ENCODE measurements at regions not wholly inside any gene's neighbourhood (a gene's known extent, or its start where the extent isn't known, plus 50 kb on each side); places are given as distances from the start of the nearest gene placed in this dataset.

- DNase-seq, result no peak
- no peak for TF ChIP-seq EZH2phosphoT487 (IDR thresholded peaks at IDR 0.05; ENCODE audit: insufficient read depth, low read depth)
- no peak for TF ChIP-seq EZH2 (IDR thresholded peaks at IDR 0.05; ENCODE audit: insufficient read depth, poor library complexity, severe bottlenecking)
- Histone ChIP-seq H3K4me1 (ENCODE audit: insufficient read depth) (no peaks in the 10 kb centered on the region), H3K9me2 (ENCODE audit: insufficient read depth) (no peaks in the 10 kb centered on the region), H4K20me1 (ENCODE audit: insufficient read depth) (no peaks in the 10 kb centered on the region), H3K27ac (no peak overlapping the region), H3K79me2 (ENCODE audit: insufficient read depth) (no peaks in the 10 kb centered on the region), H3K9me3 (ENCODE audit: low read depth) (no peaks in the 10 kb centered on the region), H3K4me3 (no peak overlapping the region), H3K9ac (no peak overlapping the region), H2AFZ (no peak overlapping the region), H3K4me2 (ENCODE audit: unreplicated experiment) (no peak overlapping the region), H3F3A (ENCODE audit: insufficient read depth) (no peaks in the 10 kb centered on the region), H3K36me3 (ENCODE audit: low read depth) (no peaks in the 10 kb centered on the region), H3K27me3 (replicated peaks; ENCODE audit: insufficient read depth) (no peaks in the 10 kb centered on the region; the same call in 1 of the 2 replicates)
- in situ Hi-C loops (cut with MboI), result no loop called here
- 70 to 76% methylated on average over 3 of the region's 3 CpGs for WGBS, 2 experiments (ENCODE audit: low coverage in 1 of 2, low lambda C conversion rate in 2 of 2, missing lambda C conversion rate in 2 of 2)
Observed at GRCh38 chr5:56340196-56340980, 107.3 kb upstream of the ANKRD55 start.

- DNase-seq, result no peak
- Histone ChIP-seq H3K4me3 (no peak overlapping the region), H3F3A (ENCODE audit: insufficient read depth) (no peaks in the 10 kb centered on the region), H3K9me2 (ENCODE audit: insufficient read depth) (no peaks in the 10 kb centered on the region), H3K9ac (no peak overlapping the region), H3K27me3 (replicated peaks; ENCODE audit: insufficient read depth) (no peaks in the 10 kb centered on the region; the same call in 1 of the 2 replicates), H3K36me3 (ENCODE audit: low read depth) (no peaks in the 10 kb centered on the region), H3K27ac (no peak overlapping the region), H2AFZ (no peak overlapping the region), H3K9me3 (ENCODE audit: low read depth) (no peaks in the 10 kb centered on the region), H3K4me1 (ENCODE audit: insufficient read depth) (no peaks in the 10 kb centered on the region), H3K79me2 (ENCODE audit: insufficient read depth) (no peaks in the 10 kb centered on the region), H3K4me2 (ENCODE audit: unreplicated experiment) (no peak overlapping the region), H4K20me1 (ENCODE audit: insufficient read depth) (no peaks in the 10 kb centered on the region)
- 54 to 63% methylated on average over 4 of the region's 4 CpGs for WGBS, 2 experiments (ENCODE audit: low coverage in 1 of 2, low lambda C conversion rate in 2 of 2, missing lambda C conversion rate in 2 of 2)
- in situ Hi-C loops (cut with MboI), result no loop called here
- TF ChIP-seq EZH2 (IDR thresholded peaks at IDR 0.05; ENCODE audit: insufficient read depth, poor library complexity, severe bottlenecking), result no peak
- TF ChIP-seq EZH2phosphoT487 (IDR thresholded peaks at IDR 0.05; ENCODE audit: insufficient read depth, low read depth), result no peak
Observed at GRCh38 chr5:56339732-56340131, 106.6 kb upstream of the ANKRD55 start.

- Histone ChIP-seq H3K27me3 (replicated peaks; ENCODE audit: insufficient read depth) (no peaks in the 10 kb centered on the region; the same call in 1 of the 2 replicates), H3K4me1 (ENCODE audit: insufficient read depth) (no peaks in the 10 kb centered on the region), H3K9me3 (ENCODE audit: low read depth) (no peaks in the 10 kb centered on the region), H3K36me3 (ENCODE audit: low read depth) (no peaks in the 10 kb centered on the region), H2AFZ (no peak overlapping the region), H3K4me3 (no peak overlapping the region), H3K9me2 (ENCODE audit: insufficient read depth) (no peaks in the 10 kb centered on the region), H3K27ac (no peak overlapping the region), H3K79me2 (ENCODE audit: insufficient read depth) (no peaks in the 10 kb centered on the region), H3K9ac (no peak overlapping the region), H3F3A (ENCODE audit: insufficient read depth) (no peaks in the 10 kb centered on the region), H3K4me2 (ENCODE audit: unreplicated experiment) (no peak overlapping the region), H4K20me1 (ENCODE audit: insufficient read depth) (no peaks in the 10 kb centered on the region)
- no peak for DNase-seq
- WGBS, 2 experiments (ENCODE audit: low coverage in 1 of 2, low lambda C conversion rate in 2 of 2, missing lambda C conversion rate in 2 of 2), result 71 to 78% methylated on average over 5 of the region's 5 CpGs
- in situ Hi-C loops (cut with MboI), result no loop called here
- TF ChIP-seq EZH2phosphoT487 (IDR thresholded peaks at IDR 0.05; ENCODE audit: insufficient read depth, low read depth) (no peak), EZH2 (IDR thresholded peaks at IDR 0.05; ENCODE audit: insufficient read depth, poor library complexity, severe bottlenecking) (no peak)
Observed at GRCh38 chr5:56337715-56338319, 104.7 kb upstream of the ANKRD55 start.

GRCh38 chr5:56335212-56335611, 102.1 kb upstream of the ANKRD55 start:
- in situ Hi-C loops (cut with MboI), result no loop called here
- H3K27ac ChIP-seq, result no peak overlapping the region
- no peak overlapping the region for H3K4me3 ChIP-seq
- H3K9me3 ChIP-seq (ENCODE audit: low read depth), result no peaks in the 10 kb centered on the region
- no peak overlapping the region for H3K4me2 ChIP-seq (ENCODE audit: unreplicated experiment)
- TF ChIP-seq EZH2 (IDR thresholded peaks at IDR 0.05; ENCODE audit: insufficient read depth, poor library complexity, severe bottlenecking), result no peak
- no peak for TF ChIP-seq EZH2phosphoT487 (IDR thresholded peaks at IDR 0.05; ENCODE audit: insufficient read depth, low read depth)
- H3K4me1 ChIP-seq (ENCODE audit: insufficient read depth), result no peaks in the 10 kb centered on the region
- H2AFZ ChIP-seq, result no peak overlapping the region
- no peaks in the 10 kb centered on the region for H3K79me2 ChIP-seq (ENCODE audit: insufficient read depth)
- DNase-seq, result no peak
- H3K9ac ChIP-seq, result no peak overlapping the region
- no peaks in the 10 kb centered on the region for H3F3A ChIP-seq (ENCODE audit: insufficient read depth)
- no peaks in the 10 kb centered on the region for H4K20me1 ChIP-seq (ENCODE audit: insufficient read depth)
- H3K27me3 ChIP-seq (replicated peaks; ENCODE audit: insufficient read depth), result no peaks in the 10 kb centered on the region; the same call in 1 of the 2 replicates
- no peaks in the 10 kb centered on the region for H3K9me2 ChIP-seq (ENCODE audit: insufficient read depth)
- H3K36me3 ChIP-seq (ENCODE audit: low read depth), result no peaks in the 10 kb centered on the region

Measured in GM23248 (cell line).